DMS53 treated with DMSO at 0.1 percent for 48 hours (cell line): ENCODE measurements at regions not wholly inside any gene's neighbourhood (a gene's known extent, or its start where the extent isn't known, plus 50 kb on each side); places are given as distances from the start of the nearest gene placed in this dataset.

Source experiments
- DNase-seq: peaks from one replicate; lab custom pipeline; 2025; ENCODE audit not compliant: unreplicated experiment; lab: John Stamatoyannopoulos, UW

DNA sequence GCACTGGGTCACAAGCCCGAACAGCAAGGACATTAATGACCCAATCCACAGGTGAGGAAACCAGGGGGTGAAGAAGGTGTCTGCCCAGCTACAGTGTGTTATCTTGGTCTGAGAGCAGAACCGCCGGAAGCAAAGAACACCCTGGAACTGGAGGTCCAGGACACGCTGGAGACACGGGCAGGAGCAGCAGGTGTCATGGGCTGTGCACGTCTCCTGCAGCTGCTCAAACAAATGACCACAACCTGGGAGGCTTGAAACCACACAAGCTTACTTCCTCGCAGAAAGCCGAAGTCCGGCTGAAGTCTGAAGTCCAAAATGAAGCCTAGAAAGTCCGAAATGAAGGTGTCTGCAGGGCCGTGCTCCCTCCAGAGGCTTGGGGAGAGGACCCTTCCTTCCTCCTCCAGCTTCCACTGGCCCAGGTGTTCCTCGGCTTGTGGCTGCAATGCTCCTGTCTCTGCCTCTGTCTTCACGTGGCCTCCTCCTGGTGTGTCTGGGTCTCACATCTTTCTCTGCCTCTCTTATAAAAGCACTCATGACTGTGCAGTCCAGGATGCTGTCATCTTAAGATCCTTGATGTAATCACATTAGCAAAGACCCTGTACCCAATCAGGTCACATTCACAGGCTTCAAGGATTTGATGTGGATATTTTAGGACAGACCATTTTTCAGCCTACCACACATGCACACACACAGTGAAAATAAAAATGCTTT is 351.2 kb downstream of the C16orf95 start:
- no peak for DNase-seq

DNA sequence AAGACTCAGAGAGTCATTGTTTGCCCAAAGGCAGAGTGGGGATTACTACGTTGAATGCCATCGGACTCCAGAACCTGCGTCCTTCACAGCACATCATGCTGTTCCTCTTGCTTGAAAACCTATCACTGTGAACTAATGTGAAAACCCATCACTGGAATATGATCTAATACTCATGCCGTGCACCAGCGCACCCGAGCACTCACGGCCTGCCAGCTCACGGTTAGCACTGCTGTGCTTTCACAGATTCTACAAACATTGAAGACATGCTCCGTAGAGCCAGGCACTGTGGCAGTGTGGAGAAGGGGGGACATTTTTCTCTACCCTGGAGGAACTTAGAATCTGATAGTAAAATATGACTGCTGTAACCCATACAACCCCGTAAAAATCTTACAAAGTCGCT is 350.4 kb downstream of the C16orf95 start:
- no peak for DNase-seq

DNA sequence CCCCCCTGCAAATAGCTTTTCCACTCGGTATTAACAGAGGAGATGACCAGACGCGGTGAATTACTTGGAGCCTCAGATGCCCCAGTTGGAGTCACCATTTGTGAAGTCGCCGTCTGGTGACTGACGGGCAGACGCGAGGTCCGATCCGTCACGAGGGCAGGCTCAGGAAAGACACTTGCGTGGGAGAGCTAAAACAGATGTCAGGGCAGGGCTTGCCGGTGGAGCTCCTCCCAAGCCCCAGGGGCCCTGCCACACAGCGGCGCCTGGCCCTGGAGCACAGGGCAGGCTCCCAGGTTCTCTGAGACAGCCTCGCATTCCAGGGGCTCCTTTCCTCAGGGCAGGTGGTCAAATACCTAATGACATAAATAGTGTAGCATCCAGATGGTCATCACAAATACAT is 348.3 kb downstream of the C16orf95 start:
- DNase-seq, result no peak

DNA sequence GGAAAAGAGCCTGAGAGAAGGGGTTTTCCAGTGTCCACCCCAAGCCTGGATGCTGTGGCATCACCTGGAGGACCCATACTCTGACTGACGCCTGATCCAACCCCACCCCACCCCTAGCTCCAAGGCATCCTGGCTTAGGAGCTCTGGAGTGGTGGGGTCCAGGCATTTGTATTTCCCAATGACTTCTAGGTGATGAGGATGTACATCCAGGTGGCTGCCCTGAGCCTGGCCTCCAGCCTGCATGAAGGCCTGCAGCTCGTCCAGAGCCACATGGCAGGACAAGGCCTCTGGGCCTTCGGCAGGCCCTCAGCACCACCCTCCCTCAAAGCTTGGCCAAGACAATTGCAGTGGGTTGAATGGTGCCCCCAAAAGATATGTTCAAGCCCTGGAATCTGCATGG is 347.5 kb downstream of the C16orf95 start:
- DNase-seq, result no peak

DNA sequence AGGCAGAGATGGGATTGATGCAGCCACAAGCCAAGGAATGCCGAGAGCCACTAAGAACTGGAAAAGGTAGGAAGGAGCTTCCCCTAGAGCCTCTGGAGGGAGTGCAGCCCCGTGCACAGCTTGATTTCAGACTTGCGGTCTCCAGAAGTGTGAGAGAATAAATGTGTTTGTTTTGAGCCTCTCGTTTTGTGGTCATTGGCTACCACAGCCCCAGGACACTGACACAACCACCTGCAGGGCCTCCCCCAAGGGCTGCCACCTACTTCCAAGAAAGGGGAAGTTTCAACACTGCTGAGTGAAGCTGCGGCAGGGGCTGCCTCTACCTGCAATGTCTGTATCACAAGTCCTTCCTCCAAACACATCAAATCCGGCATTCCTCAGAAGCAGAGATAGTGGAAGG is 346.9 kb downstream of the C16orf95 start:
- no peak for DNase-seq

DNA sequence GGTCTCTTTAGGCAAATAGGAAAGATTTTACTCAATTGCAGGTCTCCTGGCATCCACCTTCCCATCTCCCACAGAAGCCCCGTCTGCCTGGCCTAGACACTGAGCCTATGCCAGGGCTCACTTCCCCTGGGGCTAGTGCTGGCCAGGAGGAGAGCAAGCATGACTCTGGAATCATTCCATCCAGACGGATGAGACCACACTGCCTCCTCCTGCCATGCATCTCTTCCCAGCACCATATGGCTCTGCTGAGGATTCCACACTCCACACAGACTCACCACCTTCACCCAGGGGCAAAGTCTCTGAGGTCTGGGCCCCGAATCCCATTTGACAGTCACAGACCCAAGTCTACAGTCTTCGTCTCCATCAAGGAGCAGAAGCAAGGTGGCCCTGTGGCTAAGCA is 346.5 kb downstream of the C16orf95 start:
- no peak for DNase-seq

DNA sequence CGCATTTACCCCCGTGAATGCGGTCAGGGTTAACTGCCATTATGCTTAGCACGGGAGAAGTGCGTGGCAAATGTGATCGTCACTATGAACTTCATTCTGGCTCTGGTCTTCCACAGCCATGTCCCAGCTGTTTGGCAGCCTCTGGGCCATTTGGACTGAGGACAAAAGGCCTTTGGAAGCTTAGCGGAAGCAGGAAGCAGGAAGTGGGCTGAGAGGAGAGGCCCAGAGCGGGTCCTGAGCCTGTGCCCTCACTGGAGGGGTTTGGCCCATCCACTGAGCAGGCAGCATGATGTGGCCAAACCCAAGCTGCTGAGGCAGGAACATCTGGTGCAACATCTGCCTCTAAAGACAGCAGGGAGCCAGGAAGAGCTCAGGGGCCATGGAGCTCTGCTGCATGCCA is 345.9 kb downstream of the C16orf95 start:
- DNase-seq, result no peak

DNA sequence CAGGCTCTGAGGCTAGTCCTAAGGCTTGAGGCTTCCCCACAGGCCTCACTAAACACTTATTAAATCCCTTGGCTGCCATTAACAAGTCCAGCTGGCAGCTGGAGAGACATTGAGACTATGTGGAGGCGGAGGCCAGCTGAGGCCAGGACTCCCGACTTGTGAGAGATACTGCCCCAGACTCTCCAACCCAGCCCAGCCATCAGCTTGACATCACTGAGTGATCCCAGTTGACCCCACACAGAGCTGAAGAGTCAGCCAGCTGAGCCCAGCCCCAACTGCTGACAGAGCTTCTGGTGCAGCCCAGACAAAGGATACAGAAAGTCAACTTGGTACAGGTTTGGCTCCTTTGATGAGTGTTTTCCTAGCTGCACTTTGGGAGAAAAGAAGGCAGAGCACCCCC is 343.1 kb downstream of the C16orf95 start:
- DNase-seq, result no peak

DNA sequence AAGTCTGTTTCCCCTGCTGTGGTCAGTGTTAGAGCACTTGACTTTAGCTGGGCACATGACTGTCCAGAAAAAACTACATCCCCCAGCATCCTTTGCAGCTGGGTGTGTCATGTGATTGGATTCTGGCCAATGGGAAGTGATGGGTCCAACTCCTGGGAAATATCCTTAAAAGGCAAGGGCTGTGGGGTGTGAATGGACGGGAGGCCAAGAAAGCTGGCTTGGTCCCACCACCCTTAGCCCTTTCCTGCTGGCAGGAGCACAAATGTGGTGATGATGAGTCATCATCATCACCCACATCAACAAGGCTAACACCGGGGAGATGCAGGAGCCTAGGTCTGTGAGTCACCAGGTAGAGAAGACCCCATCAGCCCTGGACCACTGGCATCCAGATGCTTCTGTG is 341.7 kb downstream of the C16orf95 start:
- no peak for DNase-seq

DNA sequence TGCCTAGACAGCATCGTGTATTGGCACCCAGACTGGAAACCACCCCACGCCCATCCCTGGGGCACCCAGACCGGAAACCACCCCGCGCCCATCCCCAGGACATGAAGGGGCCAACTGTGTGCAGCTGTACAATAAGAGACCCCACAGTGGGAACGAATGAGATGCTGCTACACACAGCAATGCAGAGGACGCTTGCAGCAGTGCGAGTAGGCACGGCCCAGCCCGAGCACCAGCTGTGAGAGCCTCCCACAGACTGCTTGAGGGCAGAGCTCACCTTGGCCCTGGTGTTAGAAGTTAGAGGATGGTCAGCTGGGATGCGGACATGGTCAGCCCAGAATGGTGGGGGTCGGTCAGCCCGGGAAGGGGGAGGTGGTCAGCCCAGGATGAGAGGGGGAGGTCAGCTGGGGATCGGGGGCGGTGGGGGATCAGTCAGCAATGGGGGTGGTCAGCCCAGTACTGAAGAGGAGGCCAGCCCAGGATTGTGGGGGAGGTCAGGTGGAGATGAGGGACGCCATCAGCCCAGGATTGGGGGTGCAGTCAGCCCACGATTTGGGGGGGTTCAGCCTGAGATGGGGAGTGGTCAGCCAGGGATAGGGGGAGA is 340.0 kb downstream of the C16orf95 start:
- no peak for DNase-seq

DNA sequence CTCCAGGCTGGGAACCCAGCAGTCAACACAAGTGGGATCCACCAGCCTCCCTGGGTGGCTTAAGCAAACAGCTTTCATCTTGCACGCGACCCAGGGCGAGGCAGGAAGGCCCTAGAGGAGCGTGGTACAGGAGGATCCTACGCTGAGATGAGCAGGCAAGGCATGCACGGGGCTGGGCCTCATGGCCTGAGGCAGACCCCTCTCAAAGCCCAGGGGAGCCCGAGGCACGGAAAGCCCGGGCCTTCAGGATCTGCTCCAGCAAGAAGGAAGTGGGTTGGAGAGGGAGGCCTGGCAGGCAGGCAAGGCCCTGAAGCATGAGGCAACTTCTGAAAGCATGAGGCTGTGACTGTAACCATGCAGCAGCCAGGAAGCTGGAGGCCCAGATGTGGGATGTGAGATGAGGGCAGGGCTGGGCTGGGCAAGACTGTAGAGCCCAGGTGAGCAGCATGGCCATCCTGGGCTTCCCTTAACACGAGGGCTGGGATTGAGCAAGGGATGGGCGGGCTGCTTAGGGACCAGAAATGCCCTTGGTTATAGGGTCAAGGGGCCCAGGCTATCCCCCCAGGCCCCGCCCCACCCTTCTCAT is 338.7 kb downstream of the C16orf95 start:
- no peak for DNase-seq

DNA sequence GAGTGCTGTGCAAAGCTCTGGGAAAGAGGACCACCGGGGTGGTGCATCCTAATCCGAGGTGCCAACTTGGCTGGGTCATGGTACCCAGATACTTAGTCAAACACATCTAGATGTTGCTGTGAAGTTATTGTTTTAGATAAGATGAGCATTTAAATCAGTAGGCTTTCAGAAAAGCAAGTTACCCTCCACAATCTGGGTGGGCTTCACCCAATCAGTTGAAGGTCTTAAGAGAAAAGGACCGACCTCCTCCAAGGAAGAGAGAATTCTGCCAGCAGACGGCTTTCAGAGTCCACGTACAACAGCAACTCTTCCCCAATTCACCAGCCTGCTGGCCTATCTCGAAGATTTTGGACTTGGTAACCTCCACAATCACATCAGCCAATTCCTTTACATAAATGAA is 338.1 kb downstream of the C16orf95 start:
- DNase-seq, result no peak

DNA sequence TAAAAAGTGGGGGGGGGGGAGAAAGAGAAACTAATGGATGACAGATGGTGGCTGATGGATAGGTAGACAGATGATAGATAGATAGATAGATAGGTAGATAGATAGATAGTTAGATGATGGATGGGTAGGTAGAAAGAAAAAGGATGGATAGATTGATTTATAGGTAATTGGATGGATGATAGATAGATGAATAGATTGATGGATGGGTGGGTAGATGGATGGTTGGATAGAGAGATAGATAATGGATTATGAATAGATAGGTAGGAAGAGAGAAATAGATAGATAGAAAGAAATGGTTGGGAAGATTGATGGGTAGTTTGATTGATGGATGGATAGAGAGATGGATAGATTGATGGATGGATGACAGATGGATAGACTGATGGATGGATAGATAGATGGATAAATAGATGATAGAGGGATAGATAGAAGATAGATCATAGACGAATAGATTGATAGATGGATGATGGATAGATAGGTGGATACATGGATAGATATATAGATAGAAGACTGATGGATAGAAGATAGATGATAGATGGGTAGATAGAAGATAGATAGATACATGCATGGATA is 337.1 kb downstream of the C16orf95 start:
- DNase-seq, result no peak

DNA sequence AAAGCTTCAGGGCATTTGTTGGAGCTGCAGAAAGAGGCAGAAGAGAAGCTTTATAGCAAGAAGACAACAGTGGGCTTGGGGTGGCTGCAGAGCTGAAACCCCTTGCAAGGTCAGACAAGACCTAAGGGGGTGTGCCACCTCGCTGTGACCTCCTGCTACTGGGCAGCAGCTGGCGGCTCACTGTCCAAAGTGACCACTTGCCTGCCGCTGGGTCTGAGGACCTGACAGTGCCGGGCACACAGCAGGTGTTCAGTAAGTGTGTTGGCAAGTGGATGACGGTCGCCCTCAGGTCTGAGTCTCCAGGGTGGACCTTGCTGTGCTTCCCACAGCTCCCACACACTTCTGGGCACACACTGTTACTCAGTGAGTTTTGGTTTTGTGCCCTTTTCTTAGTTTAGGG is 336.5 kb downstream of the C16orf95 start:
- DNase-seq, result no peak

DNA sequence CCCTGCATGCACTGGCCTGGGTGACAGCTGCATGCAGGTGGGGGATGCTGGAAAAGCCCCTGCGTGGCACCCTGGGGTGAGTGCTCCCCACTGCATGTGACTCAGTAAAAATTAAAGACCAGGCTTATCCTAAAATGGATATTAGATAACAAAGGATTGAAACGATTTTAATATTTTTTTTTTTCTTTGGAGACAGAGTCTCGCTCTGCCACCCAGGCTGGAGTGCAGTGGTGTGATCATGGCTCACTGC is 334.9 kb downstream of the C16orf95 start:
- DNase-seq, result no peak

DNA sequence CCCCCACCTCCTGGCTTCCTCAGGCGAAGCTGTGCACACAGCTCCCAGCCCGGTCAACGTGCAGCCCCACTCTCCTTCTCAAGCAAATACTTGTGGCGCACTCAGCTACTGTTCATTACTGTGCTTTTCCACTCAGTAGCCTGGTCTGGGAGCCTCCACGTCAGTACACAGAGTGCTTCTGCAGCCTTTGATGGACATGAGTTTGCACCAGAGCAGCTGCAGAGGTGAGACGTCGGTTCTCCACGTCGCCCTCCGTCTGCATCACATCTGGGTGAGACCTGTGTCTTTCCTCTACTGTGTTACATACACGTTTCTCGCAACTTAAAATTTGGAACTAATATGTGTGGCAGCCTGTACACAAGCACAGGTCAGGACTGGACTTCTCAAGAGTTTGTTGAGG is 334.3 kb downstream of the C16orf95 start:
- no peak for DNase-seq

DNA sequence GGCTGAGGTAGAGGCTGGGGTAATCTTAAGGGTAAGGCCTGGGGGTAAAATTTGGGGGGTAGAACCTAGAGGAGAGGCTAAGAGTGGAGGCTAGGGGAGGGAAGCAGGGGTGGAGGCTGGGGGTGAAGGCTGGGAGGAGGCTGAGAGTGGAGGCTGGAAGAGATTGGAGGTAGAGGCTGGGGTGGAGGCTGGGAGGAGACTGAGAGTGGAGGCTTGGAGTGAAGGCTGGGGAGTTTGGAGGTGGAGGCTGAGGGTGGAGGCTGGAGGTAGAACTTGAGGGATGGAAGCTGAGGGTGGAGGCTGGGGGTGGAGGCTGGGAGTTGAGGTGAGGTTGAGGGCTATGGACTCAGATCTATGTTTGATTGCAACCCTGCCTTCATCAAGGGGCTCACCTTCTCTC is 333.6 kb downstream of the C16orf95 start:
- DNase-seq, result no peak

DNA sequence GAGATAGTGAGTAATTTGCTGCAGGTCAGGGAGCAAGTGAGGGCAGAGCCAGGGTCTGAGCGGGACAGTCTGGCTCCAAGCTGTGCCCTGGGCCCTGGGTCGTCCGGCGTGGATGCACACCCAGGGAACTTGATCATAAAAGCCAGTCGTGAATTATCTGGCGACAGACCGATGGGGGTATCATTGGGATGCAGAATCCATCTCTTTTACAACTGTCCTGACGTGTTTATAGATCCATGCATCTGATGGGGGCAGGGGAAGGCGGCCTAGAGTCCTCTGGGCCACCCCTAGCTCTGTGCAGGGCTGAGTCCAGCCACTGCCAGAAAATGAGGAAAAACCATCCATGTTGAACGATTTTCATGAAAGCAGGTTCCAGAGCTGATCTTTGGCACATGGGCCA is 332.8 kb downstream of the C16orf95 start:
- DNase-seq, result no peak

DNA sequence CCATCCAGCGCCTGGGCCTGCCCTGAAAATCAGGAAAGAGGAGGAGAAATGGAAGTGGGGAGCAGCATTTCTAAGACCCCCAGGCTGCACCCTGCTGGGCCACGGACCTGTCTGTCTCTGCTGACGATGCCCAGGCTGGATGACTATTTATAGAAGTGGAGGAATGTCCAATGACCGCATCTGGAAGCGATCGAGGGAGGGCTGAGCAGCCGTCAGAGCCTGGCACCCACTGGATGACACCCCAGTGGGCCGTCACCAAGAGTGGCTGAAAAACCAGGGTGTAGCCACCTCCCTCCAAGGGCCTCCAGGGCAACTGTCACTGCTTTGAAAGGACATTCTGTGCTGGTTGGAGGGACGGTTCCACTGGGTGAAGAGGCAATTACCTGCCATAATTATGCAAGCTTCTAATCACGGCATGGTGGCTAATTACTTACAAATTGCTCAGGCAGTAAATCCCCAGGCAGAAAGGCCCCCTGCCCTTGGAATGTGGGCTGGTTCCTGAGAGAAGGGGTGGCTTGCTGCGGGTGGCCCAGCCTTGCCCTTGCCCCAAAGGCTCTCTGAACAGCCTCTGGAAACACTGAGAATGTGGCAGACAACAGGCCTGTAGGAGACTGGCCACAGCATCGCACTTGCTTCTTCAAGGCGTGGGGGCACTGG is 332.1 kb downstream of the C16orf95 start:
- DNase-seq, result no peak

DNA sequence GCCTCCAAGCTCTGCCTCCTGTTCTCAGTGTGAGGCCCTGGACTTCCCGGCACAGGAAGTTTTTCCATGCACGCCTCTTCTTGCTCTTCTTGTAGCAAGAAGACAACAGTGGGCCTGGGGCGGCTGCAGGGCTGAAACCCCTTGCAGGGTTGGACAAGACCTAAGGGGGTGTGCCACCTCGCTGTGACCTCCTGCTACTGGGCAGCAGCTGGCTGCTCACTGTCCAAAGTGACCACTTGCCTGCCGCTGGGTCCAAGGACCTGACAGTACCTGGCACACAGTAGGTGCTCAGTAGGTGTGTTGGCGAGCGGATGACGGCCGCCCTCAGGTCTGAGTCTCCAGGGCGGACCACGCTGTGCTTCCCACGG is 331.6 kb downstream of the C16orf95 start:
- DNase-seq, result no peak

DNA sequence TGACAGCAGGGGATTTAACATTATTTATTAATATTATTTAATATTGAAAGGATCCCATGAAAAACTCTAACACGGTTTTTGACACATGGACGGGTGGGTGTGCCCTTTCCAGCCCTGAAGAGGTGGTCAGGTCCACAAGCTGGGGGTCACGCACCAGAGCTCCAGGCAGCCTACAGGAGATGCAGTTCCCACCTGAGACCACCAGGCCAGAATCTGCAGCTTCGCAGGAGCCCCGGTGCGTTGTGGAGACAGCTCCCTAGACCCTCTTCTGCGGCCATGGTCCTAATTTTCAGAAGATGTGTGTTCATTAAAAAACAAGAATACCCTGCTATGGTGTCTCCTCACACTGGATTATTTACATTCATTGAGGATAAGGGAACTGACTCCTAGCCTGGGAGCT is 331.1 kb downstream of the C16orf95 start:
- DNase-seq, result no peak

DNA sequence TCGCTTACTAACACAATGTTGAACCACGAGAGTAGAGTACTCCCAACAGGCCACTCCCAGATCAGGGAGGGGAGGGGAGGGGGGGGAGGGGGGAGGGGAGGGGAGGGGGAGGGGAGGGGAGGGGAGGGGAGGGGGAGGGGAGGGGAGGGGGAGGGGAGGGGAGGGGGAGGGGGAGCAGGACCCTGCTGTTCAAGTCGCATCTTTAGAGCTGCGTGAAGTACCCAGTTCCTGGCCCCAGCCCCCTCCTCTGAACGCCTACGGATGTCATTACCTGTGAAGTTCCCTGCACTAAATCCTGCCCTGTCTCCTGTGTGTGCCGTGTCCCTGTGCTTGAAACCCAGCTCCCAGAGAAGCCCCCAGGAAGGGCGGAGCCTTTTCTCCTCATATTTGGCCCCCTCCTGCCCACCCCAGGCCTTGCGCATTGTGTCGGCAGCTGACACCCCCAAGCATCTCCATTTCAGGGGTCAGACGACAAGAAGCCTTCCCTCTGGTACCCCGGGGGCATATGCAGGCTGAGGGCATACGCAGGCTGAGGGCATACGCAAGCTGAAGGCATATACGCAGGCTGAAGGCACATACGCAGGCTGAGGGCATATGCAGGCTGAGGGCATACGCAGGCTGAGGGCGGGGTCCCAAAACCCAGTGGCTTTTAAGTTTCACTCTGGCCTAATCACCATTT is 330.2 kb downstream of the C16orf95 start:
- DNase-seq, result no peak
